Stomach smooth muscle (tissue), 2 donors: ENCODE measurements at regions not wholly inside any gene's neighbourhood (a gene's known extent, or its start where the extent isn't known, plus 50 kb on each side); places are given as distances from the start of the nearest gene placed in this dataset.

Source experiments
- H3K27ac ChIP-seq: one replicate; pipeline ENCODE4 v1.7.0; 2013; ENCODE audit warnings: mild to moderate bottlenecking, low read length, inconsistent platforms
- H3K27me3 ChIP-seq, 2 donors: one replicate each; pipeline ENCODE4 v1.7.0; 2013; ENCODE audit warnings: low read length in 2 of 2; ENCODE audit not compliant: insufficient read depth in 2 of 2, control insufficient read depth in 1 of 2
- H3K36me3 ChIP-seq, 2 donors: one replicate each; pipeline ENCODE4 v1.7.0; 2013; ENCODE audit warnings: low read length in 2 of 2; ENCODE audit not compliant: control insufficient read depth in 2 of 2, insufficient read depth in 2 of 2
- H3K4me1 ChIP-seq: one replicate; pipeline ENCODE4 v1.7.0; 2013; ENCODE audit warnings: low read length; ENCODE audit not compliant: control insufficient read depth, insufficient read depth
- H3K4me3 ChIP-seq, 2 donors: one replicate each; pipeline ENCODE4 v1.7.0; 2013; ENCODE audit warnings: low read length in 2 of 2
- H3K9ac ChIP-seq, 2 donors: one replicate each; pipeline ENCODE4 v1.7.0; 2013; ENCODE audit warnings: low read length in 2 of 2, mild to moderate bottlenecking in 1 of 2
- H3K9me3 ChIP-seq, 2 donors: one replicate each; pipeline ENCODE4 v1.7.0; 2013; ENCODE audit warnings: low read length in 2 of 2; ENCODE audit not compliant: control insufficient read depth in 2 of 2
- donor health status: healthy.
- donor health status: Pancreatic carcinoma.

GRCh38 chr20:50282592-50283241 is 92.1 kb downstream of the CEBPB start:
- Histone ChIP-seq H3K27ac (no peak overlapping the region), H3K4me3 (no peak overlapping the region), H3K27me3 (no peaks in the 10 kb centered on the region), H3K36me3 (no peaks in the 10 kb centered on the region), H3K4me1 (peaks cover 27% of the 10 kb centered on the region), H3K9me3 (no peaks in the 10 kb centered on the region), H3K9ac (no peak overlapping the region)

GRCh38 chr20:50283370-50283769 is 92.7 kb downstream of the CEBPB start:
- Histone ChIP-seq H3K27ac (no peak overlapping the region), H3K9me3 (no peaks in the 10 kb centered on the region), H3K27me3 (no peaks in the 10 kb centered on the region), H3K9ac (no peak overlapping the region), H3K36me3 (no peaks in the 10 kb centered on the region), H3K4me1 (peaks cover 27% of the 10 kb centered on the region), H3K4me3 (no peak overlapping the region)

- H3K9ac ChIP-seq: no peak overlapping the region
Observed at GRCh38 chr20:50283922-50284810, 93.5 kb downstream of the CEBPB start.

GRCh38 chr20:50284811-50285375 is 94.3 kb downstream of the CEBPB start:
- Histone ChIP-seq H3K4me1 (peaks cover 18% of the 10 kb centered on the region), H3K9me3 (no peaks in the 10 kb centered on the region), H3K9ac (no peak overlapping the region), H3K4me3 (no peak overlapping the region), H3K27ac (peak overlapping the region; percentile 58), H3K27me3 (no peaks in the 10 kb centered on the region), H3K36me3 (no peaks in the 10 kb centered on the region)

More at GRCh38 chr20:50283922-50284810, 93.5 kb downstream of the CEBPB start:
- Histone ChIP-seq H3K9me3 (no peaks in the 10 kb centered on the region), H3K4me3 (no peak overlapping the region), H3K4me1 (peaks cover 20% of the 10 kb centered on the region), H3K27ac (peak overlapping the region; percentile 58), H3K27me3 (no peaks in the 10 kb centered on the region), H3K36me3 (no peaks in the 10 kb centered on the region)

GRCh38 chr20:50285376-50286173 is 94.9 kb downstream of the CEBPB start:
- Histone ChIP-seq H3K9me3 (no peaks in the 10 kb centered on the region), H3K4me3 (no peak overlapping the region), H3K9ac (no peak overlapping the region), H3K36me3 (no peaks in the 10 kb centered on the region), H3K27ac (peak overlapping the region; percentile 58), H3K4me1 (peaks cover 18% of the 10 kb centered on the region), H3K27me3 (no peaks in the 10 kb centered on the region)

- no peaks in the 10 kb centered on the region for H3K36me3 ChIP-seq
- no peaks in the 10 kb centered on the region for H3K27me3 ChIP-seq
- H3K4me3 ChIP-seq: no peak overlapping the region
- peak overlapping the region; percentile 58 for H3K27ac ChIP-seq
- no peaks in the 10 kb centered on the region for H3K9me3 ChIP-seq
- peaks cover 21% of the 10 kb centered on the region for H3K4me1 ChIP-seq
- H3K9ac ChIP-seq: no peak overlapping the region
Observed at GRCh38 chr20:50286174-50286511, 95.5 kb downstream of the CEBPB start.

GRCh38 chr20:50286609-50287008 is 96.0 kb downstream of the CEBPB start:
- Histone ChIP-seq H3K9ac (no peak overlapping the region), H3K4me1 (peaks cover 25% of the 10 kb centered on the region), H3K27ac (peak overlapping the region; percentile 58), H3K36me3 (no peaks in the 10 kb centered on the region), H3K4me3 (no peak overlapping the region), H3K9me3 (no peaks in the 10 kb centered on the region), H3K27me3 (no peaks in the 10 kb centered on the region)

GRCh38 chr20:50287512-50287911 is 96.9 kb downstream of the CEBPB start:
- Histone ChIP-seq H3K27ac (no peak overlapping the region), H3K4me3 (no peak overlapping the region), H3K4me1 (peaks cover 34% of the 10 kb centered on the region), H3K9ac (no peak overlapping the region), H3K27me3 (no peaks in the 10 kb centered on the region), H3K9me3 (no peaks in the 10 kb centered on the region), H3K36me3 (no peaks in the 10 kb centered on the region)

- no peaks in the 10 kb centered on the region for H3K36me3 ChIP-seq
- no peak overlapping the region for H3K4me3 ChIP-seq
- H3K4me1 ChIP-seq: peaks cover 41% of the 10 kb centered on the region
- H3K9ac ChIP-seq: no peak overlapping the region
- H3K9me3 ChIP-seq: no peaks in the 10 kb centered on the region
- H3K27ac ChIP-seq: no peak overlapping the region
- H3K27me3 ChIP-seq: no peaks in the 10 kb centered on the region
Observed at GRCh38 chr20:50288128-50288623, 97.5 kb downstream of the CEBPB start.

GRCh38 chr20:50289581-50289980 is 99.0 kb downstream of the CEBPB start:
- Histone ChIP-seq H3K4me1 (peaks cover 41% of the 10 kb centered on the region), H3K9ac (no peak overlapping the region), H3K27me3 (no peaks in the 10 kb centered on the region), H3K27ac (no peak overlapping the region), H3K36me3 (no peaks in the 10 kb centered on the region), H3K9me3 (no peaks in the 10 kb centered on the region), H3K4me3 (no peak overlapping the region)
